ENCODE measurements at regions not wholly inside any gene's neighbourhood (a gene's known extent, or its start where the extent isn't known, plus 50 kb on each side); places are given as distances from the start of the nearest gene placed in this dataset.

GRCh38 chr21:35164380-35164779 lies 115.3 kb upstream of the RUNX1 start:
- Histone ChIP-seq H3K27ac (ENCODE audit: insufficient read depth, low read depth, low read length) (no peak overlapping the region), H3K4me1 (ENCODE audit: control insufficient read depth, extremely low read depth, insufficient read depth, low read length) (no peaks in the 10 kb centered on the region), H3K4me2 (ENCODE audit: insufficient read depth, low read length) (no peak overlapping the region), H3K4me3 (replicated peaks in 1 of 3; ENCODE audit: insufficient read depth in 1 of 3, low read depth in 1 of 3, low read length in 3 of 3) (no peak overlapping the region), H2AFZ (ENCODE audit: low read depth, low read length) (no peak overlapping the region), H3K9me1 (replicated peaks; ENCODE audit: control insufficient read depth, extremely low read depth, insufficient read depth, low read length) (no peaks in the 10 kb centered on the region), H3K9me3 (replicated peaks; ENCODE audit: control insufficient read depth, insufficient read depth, low read length) (no peaks in the 10 kb centered on the region), H4K20me1 (replicated peaks; ENCODE audit: control insufficient read depth, extremely low read depth, insufficient read depth, low read length) (no peaks in the 10 kb centered on the region), H3K27me3 (ENCODE audit: control insufficient read depth in 2 of 2, insufficient read depth in 2 of 2, low read length in 2 of 2) (peaks cover 2 to 6% of the 10 kb centered on the region in 2 experiments), H3K79me2 (ENCODE audit: control insufficient read depth, insufficient read depth, low read length) (no peaks in the 10 kb centered on the region), H3K9ac (replicated peaks; ENCODE audit: extremely low read depth, insufficient read depth, low read length) (no peak overlapping the region), H3K36me3 (ENCODE audit: control insufficient read depth in 2 of 2, extremely low read depth in 1 of 2, insufficient read depth in 2 of 2, low read length in 2 of 2) (no peaks in the 10 kb centered on the region)
- dilution Hi-C loops (cut with MboI; ENCODE audit: extremely low pct_ligation_motif_present, low sequenced_read_pairs) (no loop called here), intact Hi-C loops (cut with micrococcal nuclease) (no loop called here)
- DNase-seq (ENCODE audit: low read depth, low spot score) = no peak
- CTCF ChIA-PET = no interaction called here
- FAIRE-seq = no peak
- POLR2A ChIA-PET = interaction anchor here (0.8 kb wide), 1 partner anchor 8 kb away, joined by 4 read pairs; no protein-coding TSS in a partner anchor
- no TSS peak for BruUV-seq (replicated peaks)
- TF ChIP-seq MYC (IDR thresholded peaks at IDR 0.05; ENCODE audit: low read depth, low read length) (no peak), FOS (IDR thresholded peaks at IDR 0.05; ENCODE audit: borderline replicate concordance, insufficient read depth, low read length) (no peak), POLR2AphosphoS5 (IDR thresholded peaks at IDR 0.05; ENCODE audit: insufficient read depth, low read depth, low read length) (no peak), POLR2A (IDR thresholded peaks at IDR 0.05; ENCODE audit: low read depth, low read length) (no peak), JUN (IDR thresholded peaks at IDR 0.05; ENCODE audit: borderline replicate concordance, insufficient read depth, insufficient read length, low read depth) (no peak), GATA2 (IDR thresholded peaks at IDR 0.05; ENCODE audit: insufficient read depth, insufficient read length, low read depth, low read length) (no peak), EZH2 (IDR thresholded peaks at IDR 0.05; ENCODE audit: borderline replicate concordance, low read depth, low read length, severe bottlenecking) (no peak)
- TF ChIP-seq, protein P1, sequence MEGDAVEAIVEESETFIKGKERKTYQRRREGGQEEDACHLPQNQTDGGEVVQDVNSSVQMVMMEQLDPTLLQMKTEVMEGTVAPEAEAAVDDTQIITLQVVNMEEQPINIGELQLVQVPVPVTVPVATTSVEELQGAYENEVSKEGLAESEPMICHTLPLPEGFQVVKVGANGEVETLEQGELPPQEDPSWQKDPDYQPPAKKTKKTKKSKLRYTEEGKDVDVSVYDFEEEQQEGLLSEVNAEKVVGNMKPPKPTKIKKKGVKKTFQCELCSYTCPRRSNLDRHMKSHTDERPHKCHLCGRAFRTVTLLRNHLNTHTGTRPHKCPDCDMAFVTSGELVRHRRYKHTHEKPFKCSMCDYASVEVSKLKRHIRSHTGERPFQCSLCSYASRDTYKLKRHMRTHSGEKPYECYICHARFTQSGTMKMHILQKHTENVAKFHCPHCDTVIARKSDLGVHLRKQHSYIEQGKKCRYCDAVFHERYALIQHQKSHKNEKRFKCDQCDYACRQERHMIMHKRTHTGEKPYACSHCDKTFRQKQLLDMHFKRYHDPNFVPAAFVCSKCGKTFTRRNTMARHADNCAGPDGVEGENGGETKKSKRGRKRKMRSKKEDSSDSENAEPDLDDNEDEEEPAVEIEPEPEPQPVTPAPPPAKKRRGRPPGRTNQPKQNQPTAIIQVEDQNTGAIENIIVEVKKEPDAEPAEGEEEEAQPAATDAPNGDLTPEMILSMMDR (IDR thresholded peaks at IDR 0.05; ENCODE audit: extremely low read depth in 1 of 2, insufficient read depth in 1 of 2, low read depth in 1 of 2, low read length in 2 of 2) = no peak
- TF ChIP-seq, protein P2, sequence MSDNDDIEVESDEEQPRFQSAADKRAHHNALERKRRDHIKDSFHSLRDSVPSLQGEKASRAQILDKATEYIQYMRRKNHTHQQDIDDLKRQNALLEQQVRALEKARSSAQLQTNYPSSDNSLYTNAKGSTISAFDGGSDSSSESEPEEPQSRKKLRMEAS (IDR thresholded peaks at IDR 0.05; ENCODE audit: insufficient read depth, insufficient read length) = no peak

Measured in endothelial cell of umbilical vein (primary cell).